GM23248 (cell line): ENCODE measurements at regions not wholly inside any gene's neighbourhood (a gene's known extent, or its start where the extent isn't known, plus 50 kb on each side); places are given as distances from the start of the nearest gene placed in this dataset.

Experiments
- EZH2 ChIP-seq: fragments of 200-600 bp; sonication (generic); IDR thresholded peaks from 2 replicates; pipeline ENCODE4 v1.6.1; 2018; ENCODE audit warnings: antibody characterized with exemption, mild to moderate bottlenecking; ENCODE audit not compliant: insufficient read depth, poor library complexity, severe bottlenecking
- EZH2phosphoT487 ChIP-seq: fragments of 200-600 bp; sonication (generic); IDR thresholded peaks from 2 replicates; pipeline ENCODE4 v1.6.1; 2018; ENCODE audit warnings: antibody characterized with exemption, moderate library complexity, mild to moderate bottlenecking, low read depth; ENCODE audit not compliant: insufficient read depth

- TF ChIP-seq EZH2, result no peak
- TF ChIP-seq EZH2phosphoT487, result no peak
These were observed 142.8 kb downstream of the KLF5 start for GRCh38 chr13:73201626-73202025.
